Kidney epithelial cell (primary cell): ENCODE measurements at regions not wholly inside any gene's neighbourhood (a gene's known extent, or its start where the extent isn't known, plus 50 kb on each side); places are given as distances from the start of the nearest gene placed in this dataset.

Experiments
- DNase-seq: peaks from one replicate; pipeline ENCODE4 v3.0.0-alpha.2; 2010; ENCODE audit warnings: low read depth
- H3K27me3 ChIP-seq: 2 replicates; pipeline ENCODE4 v1.6.0; 2011; ENCODE audit warnings: low read length; ENCODE audit not compliant: control insufficient read depth, insufficient read depth
- H3K36me3 ChIP-seq: 2 replicates; pipeline ENCODE4 v1.5.1; 2011; ENCODE audit warnings: low read length; ENCODE audit not compliant: control insufficient read depth, insufficient read depth
- H3K4me3 ChIP-seq: 2 replicates; pipeline ENCODE4 v1.5.1; 2011; ENCODE audit warnings: low read depth, mild to moderate bottlenecking, control low read depth, low read length
- TF ChIP-seq, protein P1 (sequence below): IDR thresholded peaks from 2 replicates; pipeline ENCODE4 v1.5.1; 2011; ENCODE audit warnings: mild to moderate bottlenecking, moderate library complexity, low read length, control low read depth, inconsistent platforms; ENCODE audit not compliant: insufficient read depth, poor library complexity, severe bottlenecking

GRCh38 chr18:56374007-56374655 is 264.3 kb downstream of the TXNL1 start:
- no peak for DNase-seq
- TF ChIP-seq, protein P1, sequence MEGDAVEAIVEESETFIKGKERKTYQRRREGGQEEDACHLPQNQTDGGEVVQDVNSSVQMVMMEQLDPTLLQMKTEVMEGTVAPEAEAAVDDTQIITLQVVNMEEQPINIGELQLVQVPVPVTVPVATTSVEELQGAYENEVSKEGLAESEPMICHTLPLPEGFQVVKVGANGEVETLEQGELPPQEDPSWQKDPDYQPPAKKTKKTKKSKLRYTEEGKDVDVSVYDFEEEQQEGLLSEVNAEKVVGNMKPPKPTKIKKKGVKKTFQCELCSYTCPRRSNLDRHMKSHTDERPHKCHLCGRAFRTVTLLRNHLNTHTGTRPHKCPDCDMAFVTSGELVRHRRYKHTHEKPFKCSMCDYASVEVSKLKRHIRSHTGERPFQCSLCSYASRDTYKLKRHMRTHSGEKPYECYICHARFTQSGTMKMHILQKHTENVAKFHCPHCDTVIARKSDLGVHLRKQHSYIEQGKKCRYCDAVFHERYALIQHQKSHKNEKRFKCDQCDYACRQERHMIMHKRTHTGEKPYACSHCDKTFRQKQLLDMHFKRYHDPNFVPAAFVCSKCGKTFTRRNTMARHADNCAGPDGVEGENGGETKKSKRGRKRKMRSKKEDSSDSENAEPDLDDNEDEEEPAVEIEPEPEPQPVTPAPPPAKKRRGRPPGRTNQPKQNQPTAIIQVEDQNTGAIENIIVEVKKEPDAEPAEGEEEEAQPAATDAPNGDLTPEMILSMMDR, result no peak
- Histone ChIP-seq H3K27me3 (no peaks in the 10 kb centered on the region), H3K4me3 (no peak overlapping the region), H3K36me3 (no peaks in the 10 kb centered on the region)

GRCh38 chr18:56373601-56374000 is 264.8 kb downstream of the TXNL1 start:
- no peak for DNase-seq
- TF ChIP-seq, protein P1, result no peak
- no peaks in the 10 kb centered on the region for H3K36me3 ChIP-seq
- no peaks in the 10 kb centered on the region for H3K27me3 ChIP-seq
- no peak overlapping the region for H3K4me3 ChIP-seq

DNA sequence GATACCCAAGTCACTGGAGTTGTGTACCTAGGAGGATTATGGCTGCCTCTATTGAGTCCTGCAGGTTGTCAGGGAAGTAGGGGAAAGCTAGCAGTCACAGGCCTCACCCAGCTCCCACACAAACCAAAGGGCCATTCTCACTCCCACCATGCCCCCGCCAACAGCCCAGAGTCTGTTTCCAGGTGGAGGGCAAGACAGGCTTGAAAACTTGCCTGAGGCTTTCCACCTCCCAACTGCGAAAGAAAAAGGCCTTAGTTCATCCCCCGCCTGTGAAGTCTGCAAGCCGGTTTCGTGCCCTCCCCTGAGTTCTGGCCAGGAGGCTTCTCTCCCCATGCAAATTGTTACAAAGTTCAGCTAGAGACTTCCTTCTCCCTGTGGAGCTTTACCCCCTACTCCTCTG is 270.3 kb downstream of the TXNL1 start:
- Histone ChIP-seq H3K4me3 (no peak overlapping the region), H3K36me3 (no peaks in the 10 kb centered on the region), H3K27me3 (no peaks in the 10 kb centered on the region)
- TF ChIP-seq, protein P1, result no peak
- no peak for DNase-seq

DNA sequence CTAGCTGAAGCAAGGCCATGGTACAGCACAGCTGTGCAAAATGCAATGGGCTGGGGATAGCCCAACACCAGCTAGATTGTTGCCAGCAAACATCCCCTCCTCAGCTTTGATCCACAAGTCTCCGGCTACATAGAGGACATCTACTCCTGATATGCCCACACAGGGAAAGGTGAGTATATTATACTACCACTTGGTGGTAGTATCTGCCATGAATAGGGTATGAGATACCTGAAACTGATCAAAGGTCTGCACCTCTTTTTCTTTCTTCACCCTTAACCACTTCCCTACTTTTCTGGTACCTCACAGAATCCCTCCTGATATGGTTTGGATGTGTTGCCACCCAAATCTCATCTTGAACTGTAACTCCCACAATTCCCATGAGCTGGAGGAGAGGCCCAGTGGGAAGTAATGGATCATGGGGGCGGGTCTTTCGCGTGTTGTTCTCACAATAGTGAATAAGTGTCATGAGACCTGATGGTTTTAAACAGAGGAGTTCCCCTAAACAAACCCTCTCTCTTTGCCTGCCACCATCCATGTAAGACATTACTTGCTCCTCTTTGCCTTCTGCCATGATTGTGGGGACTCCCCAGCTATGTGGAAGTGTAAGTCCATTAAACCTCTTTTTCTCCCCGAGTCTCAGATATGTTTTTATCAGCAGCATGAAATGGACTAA is 279.6 kb downstream of the TXNL1 start:
- H3K27me3 ChIP-seq, result no peaks in the 10 kb centered on the region
- DNase-seq, result no peak
- H3K36me3 ChIP-seq, result no peaks in the 10 kb centered on the region
- TF ChIP-seq, protein P1, result no peak
- H3K4me3 ChIP-seq, result no peak overlapping the region

DNA sequence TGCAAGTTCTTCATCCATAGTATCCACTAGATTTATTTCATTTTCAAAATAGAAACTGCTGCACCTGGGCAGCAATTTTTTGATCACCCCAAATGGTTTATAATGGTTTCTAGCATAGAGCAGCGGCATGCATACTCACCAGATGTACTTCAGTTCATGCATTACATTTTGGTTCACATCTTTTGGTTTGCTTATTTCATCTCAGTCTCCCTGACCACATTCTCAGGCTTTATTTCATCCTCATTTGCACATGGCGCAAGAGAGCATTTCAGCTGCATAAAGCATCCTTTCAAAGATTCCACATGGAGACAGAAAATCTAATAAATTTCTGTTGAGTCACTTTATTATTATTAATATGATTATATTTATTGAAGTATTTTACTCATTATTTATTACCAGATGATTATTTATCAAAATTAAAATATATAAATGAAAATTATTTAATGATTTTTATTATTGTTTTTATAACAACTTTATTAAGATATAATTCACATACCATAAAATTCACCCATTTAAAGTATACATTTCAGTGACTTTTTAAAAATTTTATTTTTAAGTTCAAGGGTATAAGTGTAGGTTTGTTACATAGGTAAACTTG is 284.6 kb downstream of the TXNL1 start:
- Histone ChIP-seq H3K36me3 (no peaks in the 10 kb centered on the region), H3K27me3 (no peaks in the 10 kb centered on the region), H3K4me3 (no peak overlapping the region)
- no peak for DNase-seq
- TF ChIP-seq, protein P1, result no peak
